ENCODE measurements at regions not wholly inside any gene's neighbourhood (a gene's known extent, or its start where the extent isn't known, plus 50 kb on each side); places are given as distances from the start of the nearest gene placed in this dataset.

GRCh38 chr4:43339435-43339834 is 446.9 kb downstream of the GRXCR1 start:
- TF ChIP-seq CTCF (IDR thresholded peaks at IDR 0.05) = no peak
- TF ChIP-seq EP300 (IDR thresholded peaks at IDR 0.05) = no peak
